HPDE6-E6E7 (cell line): ENCODE measurements at regions not wholly inside any gene's neighbourhood (a gene's known extent, or its start where the extent isn't known, plus 50 kb on each side); places are given as distances from the start of the nearest gene placed in this dataset.
"Not testable (repeated sequence)": the region's sequence is repeated elsewhere in the genome, so short reads cannot be mapped to it uniquely, and the experiment has no call there.

Source experiments
- DNase-seq: peaks from one replicate; pipeline ENCODE4 v3.0.0; 2011; ENCODE audit warnings: missing footprints; ENCODE audit errors: extremely low spot score

- no peak for DNase-seq
Observed at GRCh38 chr9:15033316-15033715, 123.1 kb upstream of the FREM1 start.

DNA sequence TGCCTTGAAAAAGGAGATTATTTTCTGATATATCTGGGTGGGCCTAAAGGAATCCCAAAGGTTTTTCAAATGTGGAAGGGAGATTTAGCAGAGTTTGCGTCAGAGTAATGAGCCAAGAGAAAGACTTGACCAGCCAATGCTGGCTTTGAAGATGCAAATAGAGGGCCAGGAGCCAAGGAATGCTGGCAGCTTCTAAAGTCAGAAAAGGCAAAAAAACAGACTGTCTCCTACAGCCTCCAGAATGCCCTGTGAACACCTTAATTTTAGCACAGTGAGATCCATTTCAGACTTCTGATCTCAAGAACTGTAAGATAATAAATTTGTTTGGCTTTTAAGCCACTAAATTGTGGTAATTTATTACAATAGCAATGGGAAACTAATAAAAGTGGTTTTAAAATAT, 122.6 kb upstream of the FREM1 start:
- no peak for DNase-seq

DNA sequence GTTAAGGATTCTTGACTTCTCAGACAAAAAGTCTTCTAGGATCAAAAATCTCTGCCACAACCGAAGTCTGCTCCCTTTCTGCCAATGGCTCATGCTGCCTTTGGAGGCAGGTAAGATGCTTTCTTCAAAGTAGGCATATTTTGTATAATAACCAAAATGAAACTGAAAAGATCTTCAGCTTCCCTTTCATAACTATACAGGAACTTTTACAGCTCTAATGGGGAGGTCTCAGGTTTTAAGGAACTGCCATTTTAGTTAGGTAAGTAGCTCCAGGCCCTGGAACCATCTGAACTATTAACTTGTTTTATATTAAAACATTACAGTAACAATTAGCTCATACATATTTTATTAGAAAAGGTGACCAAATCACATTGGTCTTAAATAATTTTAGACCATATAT, 110.9 kb upstream of the FREM1 start:
- no peak for DNase-seq

GRCh38 chr9:15018096-15018637, 107.9 kb upstream of the FREM1 start:
- peak; percentile 1 for DNase-seq

DNA sequence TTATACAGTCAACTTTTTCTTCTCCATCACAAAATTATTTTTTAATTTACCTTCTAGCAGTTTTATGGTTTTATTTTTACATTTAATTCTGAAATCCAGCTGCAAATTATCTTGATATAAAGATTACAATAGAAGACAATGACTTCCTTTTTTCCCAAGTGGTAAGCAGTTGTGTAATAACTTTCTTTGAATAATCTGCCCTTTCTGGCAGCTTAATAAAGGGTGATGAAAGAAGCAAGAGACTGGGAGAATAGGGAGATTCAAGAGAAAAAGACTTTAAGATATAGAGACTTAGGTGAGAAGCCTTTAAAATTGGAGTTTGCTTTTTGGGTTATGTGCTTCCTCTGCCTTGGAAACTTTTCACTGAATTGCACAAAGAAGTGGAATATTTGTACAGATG, 100.4 kb upstream of the FREM1 start:
- no peak for DNase-seq

DNA sequence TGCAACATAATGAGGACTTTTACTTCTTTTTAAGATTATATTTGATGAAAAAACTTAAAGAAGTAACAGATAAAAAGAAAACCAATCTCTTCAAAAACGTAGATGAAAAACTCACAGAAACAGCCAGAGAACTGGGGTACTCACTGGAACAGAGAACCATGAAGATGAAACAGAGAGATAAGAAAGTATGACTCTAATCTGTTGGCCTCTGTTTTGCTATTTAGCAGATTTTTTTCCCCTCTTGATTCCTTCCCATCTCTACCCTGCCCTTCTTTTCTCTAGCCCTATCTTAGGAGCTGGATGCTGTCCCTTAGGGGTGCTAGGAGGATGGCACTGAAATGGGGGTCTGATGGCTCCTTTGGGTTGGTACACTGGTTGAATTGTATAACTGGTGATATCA, 97.5 kb upstream of the FREM1 start:
- no peak for DNase-seq

DNA sequence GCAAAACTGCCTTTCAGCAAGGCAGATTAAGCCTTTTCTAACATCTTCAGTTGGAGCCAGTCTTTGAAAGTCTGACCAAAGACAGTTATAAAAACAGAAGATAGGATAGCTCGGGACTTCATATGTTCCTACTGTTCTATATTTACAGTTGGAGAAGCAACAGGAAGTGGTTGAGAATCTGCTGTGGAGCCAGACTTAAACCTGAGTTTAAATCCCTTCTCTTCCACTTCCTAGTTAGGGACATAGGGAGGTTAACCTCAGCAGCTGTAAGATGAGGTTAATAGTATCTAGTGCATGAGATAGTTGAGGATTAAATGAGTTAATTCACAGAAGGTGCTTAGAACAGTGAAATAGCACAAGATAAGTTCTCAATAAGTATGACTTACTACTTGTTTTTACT, 84.5 kb upstream of the FREM1 start:
- DNase-seq: no peak

- no peak for DNase-seq
Observed at GRCh38 chr9:14993901-14994554, 83.8 kb upstream of the FREM1 start.

- DNase-seq: peak; percentile 5
Observed at GRCh38 chr9:14993061-14993800, 83.0 kb upstream of the FREM1 start.

GRCh38 chr9:14992516-14992915, 82.3 kb upstream of the FREM1 start:
- no peak for DNase-seq

- no peak for DNase-seq
Observed at GRCh38 chr9:14992081-14992480, 81.9 kb upstream of the FREM1 start.

DNA sequence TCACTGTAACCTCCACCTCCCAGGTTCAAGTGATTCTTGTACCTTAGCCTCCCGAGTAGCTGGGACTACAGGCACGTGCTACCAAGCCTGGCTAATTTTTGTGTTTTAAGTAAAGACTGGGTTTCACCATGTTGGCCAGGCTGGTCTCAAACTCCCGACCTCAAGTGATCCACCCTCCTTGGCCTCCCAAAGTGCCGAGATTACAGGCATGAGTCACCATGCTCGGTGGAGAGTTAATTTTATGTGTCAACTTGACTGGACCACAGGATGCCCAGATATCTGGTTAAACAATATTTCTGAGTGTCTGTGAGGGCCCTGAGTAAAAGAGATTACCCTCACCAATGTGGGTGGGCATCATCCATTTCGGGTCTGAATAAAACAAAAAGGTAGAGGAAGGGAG, 80.4 kb upstream of the FREM1 start:
- not testable (repeated sequence) for DNase-seq

DNA sequence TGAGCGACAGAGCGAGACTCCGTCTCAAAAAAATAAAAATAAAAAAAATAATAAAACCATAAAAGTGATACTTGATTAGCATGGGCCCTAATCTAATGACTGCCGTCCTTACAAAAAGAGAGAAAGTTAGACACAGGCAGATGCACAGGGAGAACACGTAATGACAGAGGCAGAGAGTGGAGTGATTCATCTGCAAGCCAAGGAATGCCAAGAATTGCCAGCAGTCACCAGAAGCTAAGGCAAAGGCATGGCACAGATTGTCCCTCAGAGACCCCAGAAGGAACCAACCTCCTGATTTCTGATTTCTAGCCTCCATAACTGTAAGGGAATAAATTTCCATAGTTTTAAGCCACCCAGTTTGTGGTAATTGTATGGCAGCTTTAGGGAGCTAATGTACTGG, 79.6 kb upstream of the FREM1 start:
- DNase-seq: no peak

DNA sequence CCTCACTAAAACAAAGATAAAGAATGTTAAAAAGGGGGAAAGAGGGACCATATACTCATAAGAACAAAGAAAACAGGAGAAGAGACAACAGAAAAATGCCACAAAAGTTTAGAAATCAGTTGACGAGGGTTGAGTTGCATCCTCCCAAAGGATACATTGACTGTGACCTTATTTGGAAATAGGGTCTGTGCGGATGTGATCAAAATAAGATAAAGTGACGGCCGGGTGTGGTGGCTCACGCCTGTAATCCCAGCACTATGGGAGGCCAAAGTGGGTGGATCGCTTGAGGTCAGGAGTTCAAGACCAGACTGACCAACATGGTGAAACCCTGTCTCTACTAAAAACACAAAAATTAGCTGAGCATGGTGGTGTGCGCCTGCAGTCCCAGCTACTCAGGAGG, 79.1 kb upstream of the FREM1 start:
- DNase-seq: not testable (repeated sequence)

GRCh38 chr9:14987858-14988257, 77.6 kb upstream of the FREM1 start:
- no peak for DNase-seq

DNA sequence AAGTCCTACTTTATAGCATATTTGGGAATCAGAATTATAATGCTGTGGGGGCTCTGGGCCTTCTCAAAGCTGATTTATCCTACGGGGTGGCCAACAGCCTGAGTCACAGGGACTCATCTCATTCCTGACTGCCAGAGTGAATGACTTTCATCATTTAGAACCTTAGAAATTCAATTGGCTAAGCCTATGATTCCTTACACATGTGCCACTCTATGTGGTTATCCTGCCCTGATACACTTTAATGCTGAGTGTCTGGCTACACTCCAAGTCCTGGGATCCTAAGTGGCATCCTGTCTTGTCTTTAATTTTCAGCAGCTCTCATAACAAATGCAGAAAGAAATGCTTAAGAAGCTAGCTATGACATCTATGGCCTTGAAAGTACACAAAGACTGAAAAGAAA, 75.2 kb upstream of the FREM1 start:
- DNase-seq: no peak

GRCh38 chr9:14983599-14983998, 73.4 kb upstream of the FREM1 start:
- no peak for DNase-seq

DNA sequence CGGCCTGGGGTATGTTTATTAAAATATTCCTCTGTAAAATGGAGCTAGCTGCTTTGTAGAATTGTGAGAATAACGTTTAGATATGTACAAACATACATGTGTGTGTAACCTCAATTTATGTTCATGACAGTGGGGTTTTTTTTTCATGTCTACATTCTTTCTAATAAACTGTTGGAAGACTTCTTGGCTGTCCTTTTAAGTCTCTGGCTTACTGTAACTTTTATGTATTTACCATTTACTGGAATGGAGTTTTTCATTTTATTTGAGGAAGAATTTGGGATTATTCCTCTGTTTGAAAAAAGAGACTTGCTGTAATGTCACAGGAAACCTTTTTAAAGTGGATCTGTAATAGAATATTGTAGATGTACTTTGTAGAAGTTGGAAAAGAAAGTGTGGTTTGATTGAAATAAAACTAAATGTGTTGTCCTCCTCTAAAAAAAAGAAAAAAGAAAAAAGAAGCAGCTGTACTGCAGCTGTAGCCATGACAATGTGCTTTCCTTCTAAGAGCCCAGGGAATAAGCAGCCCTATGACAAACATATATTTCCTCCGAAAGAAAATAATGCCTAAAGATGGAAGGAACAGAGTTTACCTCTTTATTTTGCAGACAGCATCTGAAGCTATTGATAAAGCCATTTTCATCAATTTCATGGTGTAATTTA, 71.2 kb upstream of the FREM1 start:
- DNase-seq: no peak

GRCh38 chr9:14978022-14979000, 68.1 kb upstream of the FREM1 start:
- no peak for DNase-seq

- DNase-seq: no peak
Observed at GRCh38 chr9:14967450-14968321, 57.5 kb upstream of the FREM1 start.
